ENCODE measurements at regions not wholly inside any gene's neighbourhood (a gene's known extent, or its start where the extent isn't known, plus 50 kb on each side); places are given as distances from the start of the nearest gene placed in this dataset.
"Not testable (repeated sequence)": the region's sequence is repeated elsewhere in the genome, so short reads cannot be mapped to it uniquely, and the experiment has no call there.

DNA sequence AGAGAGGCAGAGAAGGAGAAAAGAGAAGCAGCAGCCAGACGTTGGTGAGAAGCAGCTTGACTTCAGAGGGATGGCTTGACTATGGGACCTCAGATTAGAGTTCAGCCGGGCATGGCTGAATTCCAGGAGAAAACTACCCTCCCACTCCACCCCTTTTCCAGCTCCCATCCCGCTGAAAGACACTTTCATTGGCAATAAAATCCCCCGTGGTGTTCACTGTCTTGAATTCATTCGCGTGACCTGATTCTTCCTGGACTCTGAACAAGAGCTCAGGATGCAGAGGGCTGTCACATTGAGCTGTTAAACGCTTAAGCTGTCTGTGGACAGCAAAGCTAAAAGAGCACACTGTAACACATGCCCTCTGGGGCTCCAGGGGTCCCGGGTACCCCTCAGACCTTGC, 1575.3 kb upstream of the AGA start:
- peaks cover 7 to 11% of the 10 kb centered on the region in 2 donors for H3K9me3 ChIP-seq (ENCODE audit: control insufficient read depth in 1 of 2, low read length in 2 of 2)
- no peaks in the 10 kb centered on the region for H3K36me3 ChIP-seq (ENCODE audit: control insufficient read depth in 1 of 2, insufficient read depth in 2 of 2, low read length in 2 of 2)
- no peaks in the 10 kb centered on the region for H3K4me1 ChIP-seq (ENCODE audit: control insufficient read depth in 1 of 2, insufficient read depth in 2 of 2, low read length in 2 of 2)
- H3K27me3 ChIP-seq (ENCODE audit: control insufficient read depth in 1 of 2, insufficient read depth in 2 of 2, low read length in 2 of 2) = no peaks in the 10 kb centered on the region
- no peak overlapping the region for H3K27ac ChIP-seq (ENCODE audit: low read depth, low read length)
- H3K9ac ChIP-seq (ENCODE audit: low read depth in 1 of 2, low read length in 2 of 2) = no peak overlapping the region
- no peak overlapping the region for H3K4me3 ChIP-seq (ENCODE audit: low read depth in 1 of 2, low read length in 2 of 2)

DNA sequence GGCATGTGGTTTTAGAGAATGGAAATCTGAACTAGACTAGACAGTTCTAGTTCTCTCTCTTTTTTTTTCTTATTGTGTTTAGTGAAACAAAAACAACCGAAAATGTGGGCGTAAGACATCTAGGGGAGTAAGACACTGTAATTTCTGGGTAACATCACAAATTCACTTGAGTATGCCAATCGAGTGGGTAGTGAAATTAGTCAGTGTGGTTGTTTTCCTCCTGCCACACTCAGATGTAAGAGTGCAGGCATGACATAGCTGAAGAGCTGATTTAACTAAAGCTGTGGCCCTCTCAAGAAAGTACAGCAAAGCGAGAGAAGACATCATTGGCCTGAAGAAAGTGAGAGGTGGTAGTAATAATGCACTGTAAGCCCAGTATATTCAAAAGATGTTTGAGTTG, 1585.3 kb upstream of the AGA start:
- H3K27me3 ChIP-seq (ENCODE audit: control insufficient read depth in 1 of 2, insufficient read depth in 2 of 2, low read length in 2 of 2) = no peaks in the 10 kb centered on the region
- no peak overlapping the region for H3K27ac ChIP-seq (ENCODE audit: low read depth, low read length)
- H3K4me3 ChIP-seq (ENCODE audit: low read depth in 1 of 2, low read length in 2 of 2) = no peak overlapping the region
- H3K36me3 ChIP-seq (ENCODE audit: control insufficient read depth in 1 of 2, insufficient read depth in 2 of 2, low read length in 2 of 2) = no peaks in the 10 kb centered on the region
- H3K4me1 ChIP-seq (ENCODE audit: control insufficient read depth in 1 of 2, insufficient read depth in 2 of 2, low read length in 2 of 2) = no peaks in the 10 kb centered on the region
- peaks cover 0 to 6% of the 10 kb centered on the region in 2 donors for H3K9me3 ChIP-seq (ENCODE audit: control insufficient read depth in 1 of 2, low read length in 2 of 2)
- H3K9ac ChIP-seq (ENCODE audit: low read depth in 1 of 2, low read length in 2 of 2) = no peak overlapping the region

DNA sequence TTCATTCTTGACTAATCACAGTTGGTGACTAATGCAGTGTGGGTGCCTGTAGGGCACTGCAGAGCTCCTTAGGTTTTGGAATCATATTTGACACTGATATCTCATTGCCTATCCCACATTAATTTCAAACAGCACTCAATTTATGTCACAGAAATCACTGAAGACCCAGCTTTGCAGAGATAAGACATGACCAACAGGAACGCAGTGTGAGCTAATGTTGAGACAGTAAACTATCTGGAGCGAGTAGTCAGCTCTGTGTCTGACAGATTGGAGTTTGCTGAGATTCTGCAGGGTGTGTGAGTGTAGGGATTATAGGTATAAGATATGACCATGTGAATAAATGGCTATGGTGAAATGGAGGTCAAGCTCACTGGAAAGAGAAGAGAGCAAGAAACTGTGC, 1586.1 kb upstream of the AGA start:
- peaks cover 0 to 6% of the 10 kb centered on the region in 2 donors for H3K9me3 ChIP-seq (ENCODE audit: control insufficient read depth in 1 of 2, low read length in 2 of 2)
- no peaks in the 10 kb centered on the region for H3K27me3 ChIP-seq (ENCODE audit: control insufficient read depth in 1 of 2, insufficient read depth in 2 of 2, low read length in 2 of 2)
- no peak overlapping the region for H3K4me3 ChIP-seq (ENCODE audit: low read depth in 1 of 2, low read length in 2 of 2)
- H3K9ac ChIP-seq (ENCODE audit: low read depth in 1 of 2, low read length in 2 of 2) = no peak overlapping the region
- H3K27ac ChIP-seq (ENCODE audit: low read depth, low read length) = no peak overlapping the region
- no peaks in the 10 kb centered on the region for H3K36me3 ChIP-seq (ENCODE audit: control insufficient read depth in 1 of 2, insufficient read depth in 2 of 2, low read length in 2 of 2)
- no peaks in the 10 kb centered on the region for H3K4me1 ChIP-seq (ENCODE audit: control insufficient read depth in 1 of 2, insufficient read depth in 2 of 2, low read length in 2 of 2)

DNA sequence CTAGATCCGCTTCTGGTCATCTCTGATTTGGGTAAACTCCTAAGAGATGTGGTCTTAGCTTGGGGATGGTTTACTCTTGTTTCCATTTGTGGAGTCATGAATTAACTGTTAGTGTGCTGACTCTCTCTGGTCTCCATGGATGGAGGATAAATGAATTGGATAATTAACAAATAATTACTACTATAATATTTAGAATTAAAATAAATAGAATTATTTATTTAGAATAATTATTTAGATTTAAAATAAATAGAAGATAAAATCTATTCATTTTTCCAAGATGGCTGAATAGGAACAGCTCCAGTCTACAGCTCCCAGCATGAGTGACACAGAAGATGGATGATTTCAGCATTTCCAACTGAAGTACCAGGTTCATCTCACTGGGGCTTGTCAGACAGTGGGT, 1587.4 kb upstream of the AGA start:
- peaks cover 0 to 3% of the 10 kb centered on the region in 2 donors for H3K9me3 ChIP-seq (ENCODE audit: control insufficient read depth in 1 of 2, low read length in 2 of 2)

GRCh38 chr4:179040259-179040658, 1598.0 kb upstream of the AGA start:
- Histone ChIP-seq H3K36me3 (ENCODE audit: control insufficient read depth in 1 of 2, insufficient read depth in 2 of 2, low read length in 2 of 2) (no peaks in the 10 kb centered on the region), H3K9me3 (ENCODE audit: control insufficient read depth in 1 of 2, low read length in 2 of 2) (no peaks in the 10 kb centered on the region), H3K4me1 (ENCODE audit: control insufficient read depth in 1 of 2, insufficient read depth in 2 of 2, low read length in 2 of 2) (no peaks in the 10 kb centered on the region), H3K27ac (ENCODE audit: low read depth, low read length) (no peak overlapping the region), H3K27me3 (ENCODE audit: control insufficient read depth in 1 of 2, insufficient read depth in 2 of 2, low read length in 2 of 2) (no peaks in the 10 kb centered on the region), H3K4me3 (ENCODE audit: low read depth in 1 of 2, low read length in 2 of 2) (no peak overlapping the region), H3K9ac (ENCODE audit: low read depth in 1 of 2, low read length in 2 of 2) (no peak overlapping the region)

More for the DNA sequence above, 1587.4 kb upstream of the AGA start:
- Histone ChIP-seq H3K36me3 (ENCODE audit: control insufficient read depth in 1 of 2, insufficient read depth in 2 of 2, low read length in 2 of 2) (no peaks in the 10 kb centered on the region), H3K27me3 (ENCODE audit: control insufficient read depth in 1 of 2, insufficient read depth in 2 of 2, low read length in 2 of 2) (no peaks in the 10 kb centered on the region), H3K4me3 (ENCODE audit: low read depth in 1 of 2, low read length in 2 of 2) (no peak overlapping the region), H3K4me1 (ENCODE audit: control insufficient read depth in 1 of 2, insufficient read depth in 2 of 2, low read length in 2 of 2) (no peaks in the 10 kb centered on the region), H3K9ac (ENCODE audit: low read depth in 1 of 2, low read length in 2 of 2) (no peak overlapping the region), H3K27ac (ENCODE audit: low read depth, low read length) (no peak overlapping the region)

- Histone ChIP-seq H3K36me3 (ENCODE audit: control insufficient read depth in 1 of 2, insufficient read depth in 2 of 2, low read length in 2 of 2) (no peaks in the 10 kb centered on the region), H3K9me3 (ENCODE audit: control insufficient read depth in 1 of 2, low read length in 2 of 2) (peaks cover 3 to 10% of the 10 kb centered on the region in 2 donors), H3K27ac (ENCODE audit: low read depth, low read length) (no peak overlapping the region)
These were observed 1606.7 kb upstream of the AGA start for GRCh38 chr4:179048839-179049453.

DNA sequence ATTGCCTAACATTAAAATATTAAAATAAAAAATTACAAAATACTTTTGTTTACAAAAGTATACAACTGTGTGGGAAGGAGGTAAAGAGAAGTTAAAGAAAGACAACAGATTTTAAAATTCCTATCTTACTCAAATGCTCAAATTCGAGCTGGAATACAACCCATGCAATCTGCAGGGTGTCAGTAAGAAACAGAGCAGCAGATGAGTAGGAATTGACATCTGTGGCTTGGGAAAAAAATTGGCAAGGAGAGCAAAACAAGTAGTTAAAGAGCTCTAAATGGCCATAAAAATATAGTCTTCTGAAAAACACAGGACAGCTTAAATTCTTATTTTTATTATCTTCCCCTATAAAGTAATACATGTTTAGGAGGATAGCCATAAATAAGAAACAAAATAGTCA, 1609.0 kb upstream of the AGA start:
- no peak overlapping the region for H3K9ac ChIP-seq (ENCODE audit: low read depth in 1 of 2, low read length in 2 of 2)
- H3K9me3 ChIP-seq (ENCODE audit: control insufficient read depth in 1 of 2, low read length in 2 of 2) = peaks cover 3 to 18% of the 10 kb centered on the region in 2 donors
- H3K27me3 ChIP-seq (ENCODE audit: control insufficient read depth in 1 of 2, insufficient read depth in 2 of 2, low read length in 2 of 2) = no peaks in the 10 kb centered on the region
- no peaks in the 10 kb centered on the region for H3K4me1 ChIP-seq (ENCODE audit: control insufficient read depth in 1 of 2, insufficient read depth in 2 of 2, low read length in 2 of 2)
- no peak overlapping the region for H3K4me3 ChIP-seq (ENCODE audit: low read depth in 1 of 2, low read length in 2 of 2)
- no peak overlapping the region for H3K27ac ChIP-seq (ENCODE audit: low read depth, low read length)
- no peaks in the 10 kb centered on the region for H3K36me3 ChIP-seq (ENCODE audit: control insufficient read depth in 1 of 2, insufficient read depth in 2 of 2, low read length in 2 of 2)

More at GRCh38 chr4:179048839-179049453, 1606.7 kb upstream of the AGA start:
- Histone ChIP-seq H3K27me3 (ENCODE audit: control insufficient read depth in 1 of 2, insufficient read depth in 2 of 2, low read length in 2 of 2) (no peaks in the 10 kb centered on the region), H3K4me1 (ENCODE audit: control insufficient read depth in 1 of 2, insufficient read depth in 2 of 2, low read length in 2 of 2) (no peaks in the 10 kb centered on the region), H3K4me3 (ENCODE audit: low read depth in 1 of 2, low read length in 2 of 2) (no peak overlapping the region), H3K9ac (ENCODE audit: low read depth in 1 of 2, low read length in 2 of 2) (no peak overlapping the region)

DNA sequence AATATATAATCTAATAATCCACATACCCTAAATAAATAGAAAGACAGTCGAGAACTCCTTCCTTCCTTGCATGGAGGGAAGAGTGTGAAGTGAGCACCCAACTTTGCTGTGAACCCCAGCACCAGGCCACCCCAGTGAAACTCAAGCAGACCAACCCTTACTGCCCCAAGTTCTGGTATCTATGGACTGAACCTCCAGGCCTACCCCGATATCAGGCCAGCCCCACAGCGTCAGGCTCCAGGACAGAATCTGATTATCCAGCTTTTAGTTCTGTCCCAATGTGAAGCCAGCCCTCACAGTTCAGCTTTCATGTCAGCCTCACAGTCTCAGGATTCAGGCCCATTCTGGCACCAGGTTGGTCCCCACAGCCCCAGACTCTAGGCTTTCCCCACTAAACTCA, 1617.2 kb upstream of the AGA start:
- H3K27me3 ChIP-seq (ENCODE audit: control insufficient read depth in 1 of 2, insufficient read depth in 2 of 2, low read length in 2 of 2) = no peaks in the 10 kb centered on the region
- no peaks in the 10 kb centered on the region for H3K36me3 ChIP-seq (ENCODE audit: control insufficient read depth in 1 of 2, insufficient read depth in 2 of 2, low read length in 2 of 2)
- no peak overlapping the region for H3K9ac ChIP-seq (ENCODE audit: low read depth in 1 of 2, low read length in 2 of 2)
- no peak overlapping the region for H3K27ac ChIP-seq (ENCODE audit: low read depth, low read length)
- no peaks in the 10 kb centered on the region for H3K4me1 ChIP-seq (ENCODE audit: control insufficient read depth in 1 of 2, insufficient read depth in 2 of 2, low read length in 2 of 2)
- H3K4me3 ChIP-seq (ENCODE audit: low read depth in 1 of 2, low read length in 2 of 2) = no peak overlapping the region
- peaks cover 7 to 21% of the 10 kb centered on the region in 2 donors for H3K9me3 ChIP-seq (ENCODE audit: control insufficient read depth in 1 of 2, low read length in 2 of 2)

DNA sequence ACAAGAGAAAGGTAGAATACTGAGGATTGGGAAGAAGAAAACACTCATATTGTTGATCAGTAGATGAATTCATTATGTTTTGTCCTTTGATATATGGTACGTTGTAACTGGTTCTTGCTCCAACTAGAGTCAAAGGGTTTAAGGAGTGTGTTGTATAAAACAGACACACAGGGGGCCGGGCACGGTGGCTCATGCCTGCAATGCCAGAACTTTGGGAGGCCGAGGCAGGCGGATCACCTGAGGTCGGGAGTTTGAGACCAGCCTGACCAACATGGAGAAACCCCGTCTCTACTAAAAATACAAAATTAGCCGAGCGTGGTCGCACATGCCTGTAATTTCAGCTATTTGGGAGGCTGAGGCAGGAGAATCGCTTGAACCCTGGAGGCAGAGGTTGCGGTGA, 1624.0 kb upstream of the AGA start:
- not testable (repeated sequence) for H3K27me3 ChIP-seq (ENCODE audit: control insufficient read depth in 1 of 2, insufficient read depth in 2 of 2, low read length in 2 of 2); H3K9me3 ChIP-seq (ENCODE audit: control insufficient read depth in 1 of 2, low read length in 2 of 2); H3K4me1 ChIP-seq (ENCODE audit: control insufficient read depth in 1 of 2, insufficient read depth in 2 of 2, low read length in 2 of 2); H3K4me3 ChIP-seq (ENCODE audit: low read depth in 1 of 2, low read length in 2 of 2); H3K27ac ChIP-seq (ENCODE audit: low read depth, low read length); H3K9ac ChIP-seq (ENCODE audit: low read depth in 1 of 2, low read length in 2 of 2); H3K36me3 ChIP-seq (ENCODE audit: control insufficient read depth in 1 of 2, insufficient read depth in 2 of 2, low read length in 2 of 2)

- Histone ChIP-seq H3K36me3 (ENCODE audit: control insufficient read depth in 1 of 2, insufficient read depth in 2 of 2, low read length in 2 of 2) (no peaks in the 10 kb centered on the region), H3K4me3 (ENCODE audit: low read depth in 1 of 2, low read length in 2 of 2) (no peak overlapping the region), H3K9me3 (ENCODE audit: control insufficient read depth in 1 of 2, low read length in 2 of 2) (peaks cover 0 to 8% of the 10 kb centered on the region in 2 donors), H3K9ac (ENCODE audit: low read depth in 1 of 2, low read length in 2 of 2) (no peak overlapping the region), H3K27me3 (ENCODE audit: control insufficient read depth in 1 of 2, insufficient read depth in 2 of 2, low read length in 2 of 2) (no peaks in the 10 kb centered on the region), H3K4me1 (ENCODE audit: control insufficient read depth in 1 of 2, insufficient read depth in 2 of 2, low read length in 2 of 2) (no peaks in the 10 kb centered on the region), H3K27ac (ENCODE audit: low read depth, low read length) (no peak overlapping the region)
These were observed 1628.9 kb upstream of the AGA start for GRCh38 chr4:179071131-179071530.

DNA sequence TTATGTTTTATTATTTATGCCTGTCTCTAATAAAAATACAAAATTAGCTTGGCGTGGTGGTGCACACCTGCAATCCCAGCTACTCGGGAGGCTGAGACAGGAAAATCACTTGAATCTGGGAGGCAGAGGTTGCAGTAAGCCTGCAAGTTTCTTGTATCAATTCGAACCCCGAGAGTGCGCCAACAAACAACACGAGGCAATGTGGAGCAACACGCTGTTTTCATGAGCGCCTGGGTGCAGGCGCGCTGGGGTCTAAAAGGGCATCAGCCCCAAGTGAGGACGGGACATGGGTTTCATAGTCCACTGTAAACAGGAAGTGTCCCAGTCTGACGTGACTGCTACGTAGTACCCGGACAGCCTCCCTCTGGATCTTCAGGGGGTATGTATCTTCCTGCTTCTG, 1634.6 kb upstream of the AGA start:
- Histone ChIP-seq H3K27me3 (ENCODE audit: control insufficient read depth in 1 of 2, insufficient read depth in 2 of 2, low read length in 2 of 2) (no peaks in the 10 kb centered on the region), H3K36me3 (ENCODE audit: control insufficient read depth in 1 of 2, insufficient read depth in 2 of 2, low read length in 2 of 2) (no peaks in the 10 kb centered on the region), H3K9ac (ENCODE audit: low read depth in 1 of 2, low read length in 2 of 2) (no peak overlapping the region), H3K4me1 (ENCODE audit: control insufficient read depth in 1 of 2, insufficient read depth in 2 of 2, low read length in 2 of 2) (no peaks in the 10 kb centered on the region), H3K27ac (ENCODE audit: low read depth, low read length) (no peak overlapping the region), H3K4me3 (ENCODE audit: low read depth in 1 of 2, low read length in 2 of 2) (no peak overlapping the region), H3K9me3 (ENCODE audit: control insufficient read depth in 1 of 2, low read length in 2 of 2) (peaks cover 4 to 6% of the 10 kb centered on the region in 2 donors)
